Right renal pelvis (tissue), 4 donors: ENCODE measurements at regions not wholly inside any gene's neighbourhood (a gene's known extent, or its start where the extent isn't known, plus 50 kb on each side); places are given as distances from the start of the nearest gene placed in this dataset.
"Not testable (repeated sequence)": the region's sequence is repeated elsewhere in the genome, so short reads cannot be mapped to it uniquely, and the experiment has no call there.

Source experiments
- DNase-seq, 4 donors: peaks; one replicate each; pipeline ENCODE4 v3.0.0-alpha.2; 2013; ENCODE audit warnings: low read depth in 4 of 4, low spot score in 3 of 4, missing footprints in 1 of 4

GRCh38 chr1:147072482-147073432 lies 99.5 kb downstream of the PRKAB2 start:
- no peak for DNase-seq

DNA sequence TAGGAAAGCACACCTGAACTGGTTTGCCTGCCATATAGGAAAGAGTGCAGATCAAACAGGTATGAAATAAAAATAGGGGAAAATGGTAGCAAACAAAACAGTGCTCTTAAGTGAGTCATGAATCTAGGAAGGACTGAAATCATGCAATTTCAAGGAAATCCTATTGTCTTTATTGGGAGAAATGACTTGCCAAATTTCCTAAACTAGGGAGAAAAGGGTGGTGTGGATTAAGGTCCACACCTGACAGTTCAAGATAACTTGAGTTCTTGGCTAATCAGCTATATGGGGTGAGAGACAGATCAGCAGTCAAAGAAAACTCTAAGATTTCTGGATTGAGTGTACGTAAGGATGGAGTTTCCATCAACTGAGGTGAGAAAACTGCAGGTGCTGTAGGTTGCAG lies 101.1 kb downstream of the PRKAB2 start:
- no peak for DNase-seq

DNA sequence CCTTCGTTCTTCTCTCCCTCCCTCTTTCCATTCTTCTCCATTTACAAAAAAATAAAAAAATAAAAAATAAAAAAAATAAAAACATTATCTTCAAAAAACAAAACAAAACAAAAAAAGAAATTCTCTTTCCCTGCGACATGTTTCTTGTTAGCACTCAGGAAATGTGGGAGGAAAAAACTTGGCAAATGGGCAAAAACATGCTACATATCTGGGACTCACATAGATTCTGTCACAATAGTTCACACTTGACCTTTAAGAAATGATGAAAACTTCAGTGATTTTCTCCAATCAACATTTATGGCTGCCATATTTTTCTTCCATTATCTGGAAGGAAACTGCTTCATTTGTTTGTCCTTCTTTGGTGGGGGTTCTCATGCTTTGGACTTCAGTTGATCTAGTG lies 109.3 kb downstream of the PRKAB2 start:
- DNase-seq, result no peak

GRCh38 chr1:147061880-147062279 lies 110.4 kb downstream of the PRKAB2 start:
- DNase-seq, result not testable (repeated sequence)

DNA sequence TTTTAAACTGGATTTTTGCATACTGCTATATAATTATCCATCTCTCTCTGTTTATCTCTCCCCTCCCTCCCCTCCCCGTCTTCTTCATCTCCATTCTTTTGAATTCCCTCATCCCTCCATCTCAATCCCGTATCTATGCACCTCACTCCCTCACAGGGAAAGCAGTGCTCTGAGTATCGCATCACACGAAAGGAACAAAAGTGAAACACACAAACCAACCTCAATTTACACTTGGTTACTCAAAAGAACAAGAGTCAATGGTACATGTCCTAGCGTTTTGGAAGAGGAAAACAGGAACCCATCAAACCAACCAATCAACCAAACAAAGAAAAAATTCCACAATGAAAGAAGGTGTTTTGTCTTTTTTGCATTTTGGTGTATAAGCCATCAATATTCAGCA lies 115.1 kb downstream of the NBPF12 start:
- no peak for DNase-seq

GRCh38 chr1:147052677-147053076 lies 114.6 kb downstream of the NBPF12 start:
- no peak for DNase-seq

- no peak for DNase-seq
Observed at GRCh38 chr1:147052143-147052542, 114.0 kb downstream of the NBPF12 start.

DNA sequence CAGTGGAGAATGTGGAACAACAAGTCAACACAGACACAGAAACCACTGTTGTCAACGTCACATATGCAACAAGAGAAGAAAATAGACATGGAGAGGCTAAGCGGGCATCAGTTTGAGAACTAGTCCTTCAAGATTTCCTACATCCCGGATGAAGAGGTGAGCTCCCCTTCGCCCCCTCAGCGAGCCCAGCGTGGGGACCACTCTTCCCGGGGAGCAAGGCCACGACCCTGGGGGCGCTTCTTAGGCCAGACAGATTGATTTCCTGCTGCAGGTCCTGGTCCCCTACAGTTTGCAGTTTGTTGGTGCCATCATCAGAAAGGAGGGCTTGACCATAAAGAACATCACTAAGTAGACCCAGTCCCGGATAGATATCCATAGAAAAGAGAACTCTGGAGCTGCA lies 113.0 kb downstream of the NBPF12 start:
- DNase-seq, result no peak

DNA sequence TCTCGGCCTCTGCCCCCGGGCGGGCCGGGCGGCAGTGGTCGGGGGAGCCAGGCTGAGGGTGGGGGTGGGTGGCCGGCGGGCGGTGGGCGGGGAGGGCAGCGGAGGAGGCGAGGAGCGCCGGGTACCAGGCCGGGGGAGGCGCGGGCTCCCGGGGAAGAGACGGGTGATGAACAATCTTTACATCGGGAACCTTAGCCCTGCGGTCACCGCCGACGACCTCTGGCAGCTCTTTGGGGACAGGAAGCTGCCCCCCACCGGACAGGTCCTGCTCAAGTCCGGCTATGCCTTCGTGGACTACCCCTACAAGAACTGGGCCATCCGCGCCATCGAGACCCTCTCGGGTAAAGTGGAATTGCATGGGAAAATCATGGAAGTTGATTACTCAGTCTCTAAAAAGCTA lies 112.5 kb downstream of the NBPF12 start:
- DNase-seq, result no peak

DNA sequence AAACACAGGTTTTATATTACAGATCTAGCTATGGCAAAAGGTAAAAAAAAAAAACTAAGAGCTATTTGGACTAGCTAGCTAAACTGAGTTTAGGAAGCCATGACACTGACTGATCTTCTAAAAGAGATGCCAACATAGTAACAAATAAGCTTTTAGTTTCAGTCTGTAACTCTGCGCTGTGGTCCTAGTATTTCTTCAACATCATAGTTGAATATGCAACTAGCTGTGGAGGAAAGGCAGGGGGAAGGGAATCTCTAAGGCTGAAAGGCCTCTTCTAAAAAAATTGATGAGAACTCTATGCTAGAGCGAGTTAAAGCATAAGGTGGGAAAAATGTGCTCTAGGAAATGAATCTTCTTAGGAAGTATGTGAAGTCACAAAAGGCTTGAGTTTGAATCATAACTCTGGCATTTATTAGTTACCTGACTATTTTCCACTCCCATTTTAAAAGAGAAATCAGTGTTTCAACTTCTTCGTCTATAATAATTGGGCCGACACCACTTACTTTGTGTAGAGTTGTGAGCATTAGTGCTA lies 108.8 kb downstream of the NBPF12 start:
- not testable (repeated sequence) for DNase-seq

DNA sequence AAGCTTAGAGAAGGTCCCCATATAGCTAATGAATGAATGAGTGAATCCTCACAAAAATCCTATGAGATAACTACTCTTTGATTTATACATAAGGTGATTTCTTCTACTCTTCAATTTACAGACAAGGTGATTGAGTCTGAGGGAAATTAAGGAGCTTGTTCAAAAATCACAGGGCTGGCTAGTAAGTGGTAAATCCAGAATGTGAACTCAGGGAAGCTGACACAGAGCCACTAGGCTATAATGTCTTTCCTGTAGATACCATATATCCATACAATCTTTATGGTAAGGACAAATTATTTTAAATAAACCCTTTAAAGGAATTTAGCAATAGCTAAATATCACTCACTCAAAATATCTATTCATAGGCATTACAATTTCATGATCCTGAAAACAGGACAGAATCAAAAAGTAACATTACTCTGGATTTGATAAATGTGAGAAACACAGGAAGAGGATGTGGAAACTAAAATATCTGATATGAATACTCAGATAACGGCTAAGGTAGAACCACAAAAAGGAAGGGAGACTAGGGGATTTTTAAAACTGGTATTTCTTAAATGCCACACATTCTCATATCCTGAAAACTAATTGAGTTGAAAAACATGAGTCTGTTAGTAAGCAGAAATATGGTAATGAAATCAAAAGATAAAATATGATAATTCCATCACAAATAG lies 108.2 kb downstream of the NBPF12 start:
- no peak for DNase-seq
